ENCODE measurements at regions not wholly inside any gene's neighbourhood (a gene's known extent, or its start where the extent isn't known, plus 50 kb on each side); places are given as distances from the start of the nearest gene placed in this dataset.

DNA sequence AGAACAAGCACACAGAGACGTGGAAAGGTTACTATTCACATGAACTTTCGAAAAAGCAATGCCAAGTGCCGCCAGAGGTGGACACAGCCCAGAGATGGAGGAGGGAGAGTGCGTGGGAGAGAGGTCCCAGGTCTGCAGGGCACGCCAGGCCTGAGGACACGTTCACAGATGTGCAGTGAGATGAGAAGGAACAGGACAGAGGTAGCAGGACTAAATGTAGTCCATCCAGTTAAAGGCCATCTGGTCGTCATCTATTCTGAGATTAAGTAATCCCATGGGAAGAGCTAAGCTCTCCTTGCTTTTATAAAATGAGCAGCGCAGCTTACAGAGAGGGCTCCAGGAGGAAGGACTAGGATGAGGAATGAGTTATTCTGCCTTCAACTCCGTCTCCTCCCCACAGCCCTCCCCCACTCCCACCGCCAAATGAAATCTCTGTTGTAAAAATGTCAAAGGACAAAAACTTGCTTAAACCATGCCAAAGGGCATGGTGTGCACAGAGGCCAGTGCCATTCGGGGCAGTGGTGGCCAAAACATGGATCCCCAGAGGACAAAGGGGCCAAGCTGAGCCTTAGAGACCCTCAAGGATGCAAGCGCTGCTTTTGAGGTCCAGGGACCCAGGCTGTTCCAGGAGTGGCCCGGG, 85.4 kb upstream of the SLC25A33 start:
- TF ChIP-seq CTCF (IDR thresholded peaks at IDR 0.05) (no peak), POLR2A (IDR thresholded peaks at IDR 0.05) (no peak), EP300 (IDR thresholded peaks at IDR 0.05; ENCODE audit: low read depth) (no peak)
